Fibroblast of mammary gland (primary cell): ENCODE measurements at regions not wholly inside any gene's neighbourhood (a gene's known extent, or its start where the extent isn't known, plus 50 kb on each side); places are given as distances from the start of the nearest gene placed in this dataset.

Source experiments
- DNase-seq: peaks from one replicate; pipeline ENCODE4 v3.0.0-alpha.2; 2010; ENCODE audit warnings: low read depth
- H3K4me3 ChIP-seq: 2 replicates; pipeline ENCODE4 v1.5.1; 2011; ENCODE audit warnings: low read depth, mild to moderate bottlenecking, low read length, moderate library complexity; ENCODE audit not compliant: control insufficient read depth
- CTCF ChIP-seq: conservative IDR thresholded peaks from 2 replicates; pipeline ENCODE4 v1.5.1; 2011; ENCODE audit warnings: low read depth, low read length, inconsistent platforms; ENCODE audit not compliant: control insufficient read depth, insufficient read depth

DNA sequence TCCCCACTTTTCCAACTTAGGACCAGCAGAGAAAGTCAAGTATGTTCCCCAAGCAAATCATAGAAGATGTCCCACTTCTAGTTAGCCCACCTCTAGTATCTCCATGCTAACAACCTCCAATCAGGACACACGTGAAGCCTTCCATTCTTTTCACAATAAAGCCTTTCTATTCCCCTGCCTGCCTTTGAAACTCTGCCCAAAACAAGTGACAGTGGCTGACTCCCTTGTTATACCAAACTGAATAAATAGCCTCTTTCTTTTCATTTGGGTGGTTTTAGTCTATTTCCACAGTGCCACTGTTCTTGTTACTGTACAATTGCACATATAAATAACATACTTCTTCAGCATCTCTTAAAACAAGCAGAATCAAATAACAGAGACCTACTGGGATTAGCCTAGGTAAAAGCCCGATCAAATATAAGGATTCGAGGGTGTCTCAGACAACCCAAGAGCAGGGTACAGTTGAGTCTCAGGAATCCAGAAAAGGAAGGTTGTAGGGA is 118.0 kb upstream of the NPHP3 start:
- DNase-seq, result no peak
- TF ChIP-seq CTCF, result no peak
- H3K4me3 ChIP-seq, result no peak overlapping the region

DNA sequence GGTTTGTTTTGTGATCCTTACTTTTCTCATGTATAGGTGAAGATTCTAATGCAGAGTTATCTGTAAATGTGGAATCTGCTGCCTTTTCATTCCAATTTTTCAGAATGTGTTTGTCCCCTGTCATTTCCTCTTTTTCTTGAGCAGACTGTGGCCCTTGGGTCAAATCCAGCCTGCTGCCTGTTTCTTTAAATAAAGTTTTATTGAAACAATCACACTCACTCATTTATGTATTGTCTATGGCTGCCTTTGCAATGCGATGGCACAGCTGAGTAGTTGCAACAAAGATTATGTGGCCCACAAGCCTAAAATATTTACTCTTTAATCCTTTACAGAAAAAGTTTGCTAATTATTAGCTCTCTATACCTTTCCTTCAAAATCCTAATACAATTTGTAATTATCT is 116.3 kb upstream of the NPHP3 start:
- TF ChIP-seq CTCF, result no peak
- DNase-seq, result no peak
- no peak overlapping the region for H3K4me3 ChIP-seq

DNA sequence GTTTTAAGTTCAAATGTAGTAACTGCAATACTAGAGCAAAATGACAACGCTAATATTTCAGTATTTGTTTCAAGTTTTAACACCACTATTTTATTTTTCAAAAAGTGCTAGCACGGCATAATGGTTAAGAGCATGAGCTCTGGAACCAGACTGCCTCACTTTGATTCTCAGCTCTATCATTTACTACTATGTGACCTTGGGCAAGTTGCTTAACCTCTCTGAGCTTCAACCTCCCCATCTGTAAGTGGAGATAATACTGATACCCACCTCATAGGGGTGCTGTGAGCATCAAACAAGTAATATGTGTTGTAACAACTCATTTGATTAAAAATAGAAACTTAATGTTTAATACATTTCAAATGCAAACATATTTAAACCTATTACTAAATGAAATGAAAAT is 115.4 kb upstream of the NPHP3 start:
- no peak for TF ChIP-seq CTCF
- H3K4me3 ChIP-seq, result no peak overlapping the region
- DNase-seq, result peak; percentile 0

GRCh38 chr3:132834356-132834755 is 112.1 kb upstream of the NPHP3 start:
- no peak overlapping the region for H3K4me3 ChIP-seq
- no peak for DNase-seq
- no peak for TF ChIP-seq CTCF

GRCh38 chr3:132829101-132829500 is 106.9 kb upstream of the NPHP3 start:
- no peak for TF ChIP-seq CTCF
- DNase-seq, result no peak
- no peak overlapping the region for H3K4me3 ChIP-seq

- no peak overlapping the region for H3K4me3 ChIP-seq
- no peak for DNase-seq
- TF ChIP-seq CTCF, result no peak
Observed at GRCh38 chr3:132822837-132823236, 100.6 kb upstream of the NPHP3 start.

GRCh38 chr3:132822266-132822665 is 100.1 kb upstream of the NPHP3 start:
- H3K4me3 ChIP-seq, result no peak overlapping the region
- peak; percentile 33 for DNase-seq
- no peak for TF ChIP-seq CTCF
